T-helper 2 cell treated with Interferon-gamma antibody and Interleukin-4, amounts not matched to agents 5 μg/mL and 100 μg/mL, for 36 hours (primary cell): ENCODE measurements at regions not wholly inside any gene's neighbourhood (a gene's known extent, or its start where the extent isn't known, plus 50 kb on each side); places are given as distances from the start of the nearest gene placed in this dataset.

Experiments used
- DNase-seq: peaks from one replicate; pipeline ENCODE4 v3.0.0; 2021; ENCODE audit warnings: low spot score
- H3K27ac Mint-ChIP-seq: one replicate; pipeline ENCODE4 v1.8.0; 2021; ENCODE audit warnings: mild to moderate bottlenecking, mixed read lengths
- H3K27me3 Mint-ChIP-seq: one replicate; pipeline ENCODE4 v1.8.0; 2021; ENCODE audit warnings: low read depth, mixed read lengths
- H3K36me3 Mint-ChIP-seq: one replicate; pipeline ENCODE4 v1.8.0; 2021; ENCODE audit warnings: low read depth, mixed read lengths
- H3K4me1 Mint-ChIP-seq: one replicate; pipeline ENCODE4 v1.8.0; 2021; ENCODE audit warnings: low read depth, mixed read lengths
- H3K4me3 Mint-ChIP-seq: one replicate; pipeline ENCODE4 v1.8.0; 2022; ENCODE audit warnings: mild to moderate bottlenecking, moderate library complexity, mixed read lengths
- H3K9me3 Mint-ChIP-seq: one replicate; pipeline ENCODE4 v1.8.0; 2021; ENCODE audit warnings: mixed read lengths

GRCh38 chr13:39266426-39266825 lies 228.2 kb downstream of the NHLRC3 start:
- Mint-ChIP-seq H3K36me3 (no peaks in the 10 kb centered on the region), H3K4me3 (no peak overlapping the region), H3K4me1 (no peaks in the 10 kb centered on the region), H3K27me3 (peaks cover 9% of the 10 kb centered on the region), H3K27ac (no peak overlapping the region), H3K9me3 (no peaks in the 10 kb centered on the region)
- DNase-seq: no peak

GRCh38 chr13:39268398-39268797 lies 230.1 kb downstream of the NHLRC3 start:
- H3K27ac Mint-ChIP-seq: no peak overlapping the region
- DNase-seq: no peak
- no peak overlapping the region for H3K4me3 Mint-ChIP-seq
- no peaks in the 10 kb centered on the region for H3K4me1 Mint-ChIP-seq
- H3K36me3 Mint-ChIP-seq: no peaks in the 10 kb centered on the region
- peaks cover 11% of the 10 kb centered on the region for H3K27me3 Mint-ChIP-seq
- H3K9me3 Mint-ChIP-seq: no peaks in the 10 kb centered on the region

GRCh38 chr13:39269004-39269403 lies 230.7 kb downstream of the NHLRC3 start:
- H3K4me1 Mint-ChIP-seq: no peaks in the 10 kb centered on the region
- no peak for DNase-seq
- H3K4me3 Mint-ChIP-seq: no peak overlapping the region
- peaks cover 11% of the 10 kb centered on the region for H3K27me3 Mint-ChIP-seq
- H3K36me3 Mint-ChIP-seq: no peaks in the 10 kb centered on the region
- no peaks in the 10 kb centered on the region for H3K9me3 Mint-ChIP-seq
- H3K27ac Mint-ChIP-seq: no peak overlapping the region

GRCh38 chr13:39269411-39269810 lies 231.2 kb downstream of the NHLRC3 start:
- no peaks in the 10 kb centered on the region for H3K36me3 Mint-ChIP-seq
- no peak for DNase-seq
- no peaks in the 10 kb centered on the region for H3K9me3 Mint-ChIP-seq
- H3K4me3 Mint-ChIP-seq: no peak overlapping the region
- no peak overlapping the region for H3K27ac Mint-ChIP-seq
- H3K4me1 Mint-ChIP-seq: no peaks in the 10 kb centered on the region
- H3K27me3 Mint-ChIP-seq: peaks cover 11% of the 10 kb centered on the region

- H3K4me1 Mint-ChIP-seq: no peaks in the 10 kb centered on the region
- H3K36me3 Mint-ChIP-seq: no peaks in the 10 kb centered on the region
- H3K27ac Mint-ChIP-seq: no peak overlapping the region
- H3K27me3 Mint-ChIP-seq: peaks cover 8% of the 10 kb centered on the region
- no peak for DNase-seq
- H3K4me3 Mint-ChIP-seq: no peak overlapping the region
- no peaks in the 10 kb centered on the region for H3K9me3 Mint-ChIP-seq
Observed at GRCh38 chr13:39272994-39273393, 234.7 kb downstream of the NHLRC3 start.

GRCh38 chr13:39273953-39274738 lies 235.9 kb downstream of the NHLRC3 start:
- Mint-ChIP-seq H3K27ac (no peak overlapping the region), H3K36me3 (no peaks in the 10 kb centered on the region), H3K4me3 (no peak overlapping the region), H3K4me1 (no peaks in the 10 kb centered on the region), H3K9me3 (no peaks in the 10 kb centered on the region), H3K27me3 (peaks cover 8% of the 10 kb centered on the region)
- no peak for DNase-seq

GRCh38 chr13:39274739-39275325 lies 236.6 kb downstream of the NHLRC3 start:
- DNase-seq: no peak
- Mint-ChIP-seq H3K4me3 (no peak overlapping the region), H3K27me3 (peaks cover 8% of the 10 kb centered on the region), H3K9me3 (no peaks in the 10 kb centered on the region), H3K27ac (no peak overlapping the region), H3K4me1 (no peaks in the 10 kb centered on the region), H3K36me3 (no peaks in the 10 kb centered on the region)

GRCh38 chr13:39279077-39279476 lies 240.8 kb downstream of the NHLRC3 start:
- DNase-seq: no peak
- peaks cover 4% of the 10 kb centered on the region for H3K27me3 Mint-ChIP-seq
- no peaks in the 10 kb centered on the region for H3K4me1 Mint-ChIP-seq
- no peak overlapping the region for H3K4me3 Mint-ChIP-seq
- H3K27ac Mint-ChIP-seq: no peak overlapping the region
- H3K9me3 Mint-ChIP-seq: no peaks in the 10 kb centered on the region
- no peaks in the 10 kb centered on the region for H3K36me3 Mint-ChIP-seq

- H3K27me3 Mint-ChIP-seq: peaks cover 4% of the 10 kb centered on the region
- DNase-seq: no peak
- no peak overlapping the region for H3K27ac Mint-ChIP-seq
- H3K4me3 Mint-ChIP-seq: no peak overlapping the region
- H3K9me3 Mint-ChIP-seq: peaks cover 2% of the 10 kb centered on the region
- no peaks in the 10 kb centered on the region for H3K4me1 Mint-ChIP-seq
- H3K36me3 Mint-ChIP-seq: no peaks in the 10 kb centered on the region
Observed at GRCh38 chr13:39281539-39282150, 243.4 kb downstream of the NHLRC3 start.

GRCh38 chr13:39282400-39282972 lies 244.2 kb downstream of the NHLRC3 start:
- Mint-ChIP-seq H3K4me3 (no peak overlapping the region), H3K36me3 (no peaks in the 10 kb centered on the region), H3K9me3 (peaks cover 8% of the 10 kb centered on the region), H3K27ac (no peak overlapping the region), H3K27me3 (peaks cover 4% of the 10 kb centered on the region), H3K4me1 (no peaks in the 10 kb centered on the region)
- no peak for DNase-seq

- no peak for DNase-seq
- Mint-ChIP-seq H3K27me3 (peaks cover 4% of the 10 kb centered on the region), H3K4me3 (no peak overlapping the region), H3K4me1 (no peaks in the 10 kb centered on the region), H3K9me3 (peaks cover 8% of the 10 kb centered on the region), H3K27ac (no peak overlapping the region), H3K36me3 (no peaks in the 10 kb centered on the region)
Observed at GRCh38 chr13:39283072-39283471, 244.8 kb downstream of the NHLRC3 start.

- H3K27ac Mint-ChIP-seq: no peak overlapping the region
- no peak overlapping the region for H3K4me3 Mint-ChIP-seq
- H3K9me3 Mint-ChIP-seq: peaks cover 14% of the 10 kb centered on the region
- DNase-seq: no peak
- H3K27me3 Mint-ChIP-seq: peaks cover under 1% of the 10 kb centered on the region
- H3K4me1 Mint-ChIP-seq: no peaks in the 10 kb centered on the region
- no peaks in the 10 kb centered on the region for H3K36me3 Mint-ChIP-seq
Observed at GRCh38 chr13:39284801-39285388, 246.6 kb downstream of the NHLRC3 start.
